NCI-H226 (cell line): ENCODE measurements at regions not wholly inside any gene's neighbourhood (a gene's known extent, or its start where the extent isn't known, plus 50 kb on each side); places are given as distances from the start of the nearest gene placed in this dataset.
"Not testable (repeated sequence)": the region's sequence is repeated elsewhere in the genome, so short reads cannot be mapped to it uniquely, and the experiment has no call there.

Experiments used
- DNase-seq: peaks from one replicate; pipeline ENCODE4 v3.0.0-alpha.2; 2015

GRCh38 chr17:72175787-72176515 lies 55.1 kb downstream of the SOX9 start:
- no peak for DNase-seq

GRCh38 chr17:72176516-72176851 lies 55.7 kb downstream of the SOX9 start:
- no peak for DNase-seq

GRCh38 chr17:72176951-72177660 lies 56.3 kb downstream of the SOX9 start:
- no peak for DNase-seq

- DNase-seq = no peak
These were observed 56.9 kb downstream of the SOX9 start for GRCh38 chr17:72177738-72178137.

- no peak for DNase-seq
These were observed 61.6 kb downstream of the SOX9 start for GRCh38 chr17:72182371-72182873.

- DNase-seq = no peak
These were observed 62.4 kb downstream of the SOX9 start for GRCh38 chr17:72183194-72183685.

GRCh38 chr17:72184805-72185204 lies 64.0 kb downstream of the SOX9 start:
- no peak for DNase-seq

GRCh38 chr17:72185564-72185963 lies 64.7 kb downstream of the SOX9 start:
- no peak for DNase-seq

- no peak for DNase-seq
These were observed 66.7 kb downstream of the SOX9 start for GRCh38 chr17:72187556-72187955.

- DNase-seq = no peak
These were observed 68.0 kb downstream of the SOX9 start for GRCh38 chr17:72188801-72189200.

- DNase-seq = no peak
These were observed 69.2 kb downstream of the SOX9 start for GRCh38 chr17:72189768-72190593.

GRCh38 chr17:72191356-72191755 lies 70.5 kb downstream of the SOX9 start:
- no peak for DNase-seq

GRCh38 chr17:72191921-72192799 lies 71.3 kb downstream of the SOX9 start:
- peak; percentile 84 for DNase-seq

GRCh38 chr17:72192800-72193192 lies 72.0 kb downstream of the SOX9 start:
- DNase-seq = peak; percentile 63

GRCh38 chr17:72193391-72194106 lies 72.7 kb downstream of the SOX9 start:
- DNase-seq = no peak

- DNase-seq = not testable (repeated sequence)
These were observed 73.3 kb downstream of the SOX9 start for GRCh38 chr17:72194107-72194440.

GRCh38 chr17:72199256-72199655 lies 78.4 kb downstream of the SOX9 start:
- DNase-seq = no peak

GRCh38 chr17:72204742-72205141 lies 83.9 kb downstream of the SOX9 start:
- DNase-seq = no peak

- no peak for DNase-seq
These were observed 84.5 kb downstream of the SOX9 start for GRCh38 chr17:72205357-72205756.

GRCh38 chr17:72205822-72206221 lies 85.0 kb downstream of the SOX9 start:
- DNase-seq = no peak

GRCh38 chr17:72206376-72206775 lies 85.6 kb downstream of the SOX9 start:
- no peak for DNase-seq

- no peak for DNase-seq
These were observed 88.0 kb downstream of the SOX9 start for GRCh38 chr17:72208832-72209231.
